Stimulated activated memory B cell treated with anti-CD40 and anti-IgM and Interleukin-4, amounts not matched to agents 10 μg/mL and 1 μg/mL and 100 μg/mL, for 72 hours (primary cell): ENCODE measurements at regions not wholly inside any gene's neighbourhood (a gene's known extent, or its start where the extent isn't known, plus 50 kb on each side); places are given as distances from the start of the nearest gene placed in this dataset.
A peak's percentile ranks its signal among the peaks of the same experiment; 100 is the strongest.

Experiments
- ATAC-seq: fragments of 150-1000 bp; cut with Tn5 transposase; 2 replicates; pipeline ENCODE4 v1.10.0; 2021
- H3K27ac Mint-ChIP-seq: one replicate; pipeline ENCODE4 v1.8.0; 2022; ENCODE audit warnings: mild to moderate bottlenecking, mixed read lengths
- H3K27me3 Mint-ChIP-seq: one replicate; pipeline ENCODE4 v1.8.0; 2022; ENCODE audit warnings: mixed read lengths
- H3K36me3 Mint-ChIP-seq: one replicate; pipeline ENCODE4 v1.8.0; 2022; ENCODE audit warnings: mixed read lengths
- H3K4me1 Mint-ChIP-seq: one replicate; pipeline ENCODE4 v1.8.0; 2022; ENCODE audit warnings: mixed read lengths
- H3K4me3 Mint-ChIP-seq: one replicate; pipeline ENCODE4 v1.8.0; 2022; ENCODE audit warnings: mild to moderate bottlenecking, moderate library complexity, mixed read lengths
- H3K9me3 Mint-ChIP-seq: one replicate; pipeline ENCODE4 v1.8.0; 2022; ENCODE audit warnings: mixed read lengths

GRCh38 chr12:62135553-62136200, 124.5 kb upstream of the USP15 start:
- H3K27ac Mint-ChIP-seq: no peak overlapping the region
- H3K9me3 Mint-ChIP-seq: no peaks in the 10 kb centered on the region
- H3K4me3 Mint-ChIP-seq: no peak overlapping the region
- H3K4me1 Mint-ChIP-seq: no peaks in the 10 kb centered on the region
- peaks cover 16% of the 10 kb centered on the region for H3K27me3 Mint-ChIP-seq
- H3K36me3 Mint-ChIP-seq: no peaks in the 10 kb centered on the region
- ATAC-seq: no peak

GRCh38 chr12:62136496-62136895, 123.7 kb upstream of the USP15 start:
- Mint-ChIP-seq H3K27ac (no peak overlapping the region), H3K4me1 (no peaks in the 10 kb centered on the region), H3K9me3 (no peaks in the 10 kb centered on the region), H3K27me3 (peaks cover 16% of the 10 kb centered on the region), H3K4me3 (no peak overlapping the region), H3K36me3 (no peaks in the 10 kb centered on the region)
- ATAC-seq: no peak

- ATAC-seq: no peak
- no peaks in the 10 kb centered on the region for H3K4me1 Mint-ChIP-seq
- H3K9me3 Mint-ChIP-seq: no peaks in the 10 kb centered on the region
- H3K4me3 Mint-ChIP-seq: no peak overlapping the region
- no peaks in the 10 kb centered on the region for H3K36me3 Mint-ChIP-seq
- H3K27ac Mint-ChIP-seq: no peak overlapping the region
- peaks cover 16% of the 10 kb centered on the region for H3K27me3 Mint-ChIP-seq
These were observed 121.7 kb upstream of the USP15 start for GRCh38 chr12:62138527-62138926.

GRCh38 chr12:62146318-62146717, 113.9 kb upstream of the USP15 start:
- no peak overlapping the region for H3K27ac Mint-ChIP-seq
- no peaks in the 10 kb centered on the region for H3K36me3 Mint-ChIP-seq
- no peaks in the 10 kb centered on the region for H3K4me1 Mint-ChIP-seq
- H3K4me3 Mint-ChIP-seq: no peak overlapping the region
- H3K27me3 Mint-ChIP-seq: no peaks in the 10 kb centered on the region
- no peaks in the 10 kb centered on the region for H3K9me3 Mint-ChIP-seq
- ATAC-seq: no peak

GRCh38 chr12:62158013-62158412, 102.2 kb upstream of the USP15 start:
- Mint-ChIP-seq H3K9me3 (no peaks in the 10 kb centered on the region), H3K4me3 (no peak overlapping the region), H3K4me1 (no peaks in the 10 kb centered on the region), H3K27ac (no peak overlapping the region), H3K27me3 (peaks cover 29% of the 10 kb centered on the region), H3K36me3 (no peaks in the 10 kb centered on the region)
- no peak for ATAC-seq

- no peak for ATAC-seq
- no peaks in the 10 kb centered on the region for H3K9me3 Mint-ChIP-seq
- H3K27ac Mint-ChIP-seq: no peak overlapping the region
- no peaks in the 10 kb centered on the region for H3K36me3 Mint-ChIP-seq
- H3K27me3 Mint-ChIP-seq: peaks cover 29% of the 10 kb centered on the region
- no peak overlapping the region for H3K4me3 Mint-ChIP-seq
- no peaks in the 10 kb centered on the region for H3K4me1 Mint-ChIP-seq
These were observed 101.5 kb upstream of the USP15 start for GRCh38 chr12:62158461-62159360.

- Mint-ChIP-seq H3K27me3 (peaks cover 31% of the 10 kb centered on the region), H3K9me3 (no peaks in the 10 kb centered on the region), H3K4me3 (no peak overlapping the region), H3K27ac (no peak overlapping the region), H3K4me1 (no peaks in the 10 kb centered on the region), H3K36me3 (no peaks in the 10 kb centered on the region)
- no peak for ATAC-seq
These were observed 98.0 kb upstream of the USP15 start for GRCh38 chr12:62162214-62162613.

GRCh38 chr12:62163368-62163767, 96.8 kb upstream of the USP15 start:
- Mint-ChIP-seq H3K9me3 (no peaks in the 10 kb centered on the region), H3K36me3 (no peaks in the 10 kb centered on the region), H3K4me3 (no peak overlapping the region), H3K4me1 (no peaks in the 10 kb centered on the region), H3K27me3 (peaks cover 31% of the 10 kb centered on the region), H3K27ac (no peak overlapping the region)
- no peak for ATAC-seq

GRCh38 chr12:62164036-62164435, 96.2 kb upstream of the USP15 start:
- H3K4me3 Mint-ChIP-seq: no peak overlapping the region
- H3K4me1 Mint-ChIP-seq: no peaks in the 10 kb centered on the region
- ATAC-seq: no peak
- H3K27me3 Mint-ChIP-seq: peaks cover 31% of the 10 kb centered on the region
- H3K27ac Mint-ChIP-seq: no peak overlapping the region
- no peaks in the 10 kb centered on the region for H3K36me3 Mint-ChIP-seq
- no peaks in the 10 kb centered on the region for H3K9me3 Mint-ChIP-seq

GRCh38 chr12:62166525-62166924, 93.7 kb upstream of the USP15 start:
- H3K9me3 Mint-ChIP-seq: no peaks in the 10 kb centered on the region
- H3K4me3 Mint-ChIP-seq: no peak overlapping the region
- H3K4me1 Mint-ChIP-seq: no peaks in the 10 kb centered on the region
- H3K27me3 Mint-ChIP-seq: peaks cover 18% of the 10 kb centered on the region
- H3K27ac Mint-ChIP-seq: no peak overlapping the region
- ATAC-seq: no peak
- H3K36me3 Mint-ChIP-seq: no peaks in the 10 kb centered on the region

- no peaks in the 10 kb centered on the region for H3K36me3 Mint-ChIP-seq
These were observed 91.8 kb upstream of the USP15 start for GRCh38 chr12:62168411-62168810.

GRCh38 chr12:62170241-62170640, 90.0 kb upstream of the USP15 start:
- no peak overlapping the region for H3K4me3 Mint-ChIP-seq
- H3K9me3 Mint-ChIP-seq: no peaks in the 10 kb centered on the region
- H3K27ac Mint-ChIP-seq: no peak overlapping the region
- no peaks in the 10 kb centered on the region for H3K4me1 Mint-ChIP-seq
- H3K27me3 Mint-ChIP-seq: peaks cover 16% of the 10 kb centered on the region
- H3K36me3 Mint-ChIP-seq: no peaks in the 10 kb centered on the region
- no peak for ATAC-seq

More at GRCh38 chr12:62168411-62168810, 91.8 kb upstream of the USP15 start:
- H3K27ac Mint-ChIP-seq: no peak overlapping the region
- peaks cover 18% of the 10 kb centered on the region for H3K27me3 Mint-ChIP-seq
- no peaks in the 10 kb centered on the region for H3K4me1 Mint-ChIP-seq
- ATAC-seq: no peak
- no peak overlapping the region for H3K4me3 Mint-ChIP-seq
- no peaks in the 10 kb centered on the region for H3K9me3 Mint-ChIP-seq

- Mint-ChIP-seq H3K4me3 (peak overlapping the region; percentile 70), H3K27me3 (peaks cover 30% of the 10 kb centered on the region), H3K9me3 (no peaks in the 10 kb centered on the region), H3K27ac (no peak overlapping the region), H3K4me1 (peaks cover 26% of the 10 kb centered on the region), H3K36me3 (no peaks in the 10 kb centered on the region)
- no peak for ATAC-seq
These were observed 69.3 kb upstream of the USP15 start for GRCh38 chr12:62190689-62191490.

- Mint-ChIP-seq H3K27ac (no peak overlapping the region), H3K4me1 (peaks cover 33% of the 10 kb centered on the region), H3K36me3 (no peaks in the 10 kb centered on the region), H3K27me3 (peaks cover 30% of the 10 kb centered on the region), H3K9me3 (no peaks in the 10 kb centered on the region), H3K4me3 (peak overlapping the region; percentile 70)
- peak; percentile 5 for ATAC-seq
These were observed 68.6 kb upstream of the USP15 start for GRCh38 chr12:62191491-62192179.
